ENCODE measurements at regions not wholly inside any gene's neighbourhood (a gene's known extent, or its start where the extent isn't known, plus 50 kb on each side); places are given as distances from the start of the nearest gene placed in this dataset.

- no peak overlapping the region for H3K4me3 ChIP-seq (ENCODE audit: low read depth, low read length)
- DNase-seq (ENCODE audit: low read depth), result no peak
- TF ChIP-seq CTCF (IDR thresholded peaks at IDR 0.05; ENCODE audit: insufficient read depth, low read depth, low read length), result no peak
Observed at GRCh38 chr2:185607945-185608344, 130.7 kb upstream of the FSIP2 start.

GRCh38 chr2:185608799-185609198, 129.8 kb upstream of the FSIP2 start:
- no peak overlapping the region for H3K4me3 ChIP-seq (ENCODE audit: low read depth, low read length)
- DNase-seq (ENCODE audit: low read depth), result no peak
- no peak for TF ChIP-seq CTCF (IDR thresholded peaks at IDR 0.05; ENCODE audit: insufficient read depth, low read depth, low read length)

- no peak for DNase-seq (ENCODE audit: low read depth)
Observed at GRCh38 chr2:185610301-185610700, 128.3 kb upstream of the FSIP2 start.

GRCh38 chr2:185618625-185619024, 120.0 kb upstream of the FSIP2 start:
- DNase-seq (ENCODE audit: low read depth), result no peak
- no peak for TF ChIP-seq CTCF (IDR thresholded peaks at IDR 0.05; ENCODE audit: insufficient read depth, low read depth, low read length)
- no peak overlapping the region for H3K4me3 ChIP-seq (ENCODE audit: low read depth, low read length)

More at GRCh38 chr2:185610301-185610700, 128.3 kb upstream of the FSIP2 start:
- H3K4me3 ChIP-seq (ENCODE audit: low read depth, low read length), result no peak overlapping the region
- TF ChIP-seq CTCF (IDR thresholded peaks at IDR 0.05; ENCODE audit: insufficient read depth, low read depth, low read length), result no peak

- DNase-seq (ENCODE audit: low read depth), result no peak
- TF ChIP-seq CTCF (IDR thresholded peaks at IDR 0.05; ENCODE audit: insufficient read depth, low read depth, low read length), result no peak
- no peak overlapping the region for H3K4me3 ChIP-seq (ENCODE audit: low read depth, low read length)
Observed at GRCh38 chr2:185625604-185626003, 113.0 kb upstream of the FSIP2 start.

- no peak for DNase-seq (ENCODE audit: low read depth)
- TF ChIP-seq CTCF (IDR thresholded peaks at IDR 0.05; ENCODE audit: insufficient read depth, low read depth, low read length), result no peak
- H3K4me3 ChIP-seq (ENCODE audit: low read depth, low read length), result no peak overlapping the region
Observed at GRCh38 chr2:185628985-185629384, 109.6 kb upstream of the FSIP2 start.

- H3K4me3 ChIP-seq (ENCODE audit: low read depth, low read length), result no peak overlapping the region
- DNase-seq (ENCODE audit: low read depth), result no peak
- TF ChIP-seq CTCF (IDR thresholded peaks at IDR 0.05; ENCODE audit: insufficient read depth, low read depth, low read length), result no peak
Observed at GRCh38 chr2:185633621-185634020, 105.0 kb upstream of the FSIP2 start.

Measured in fibroblast of villous mesenchyme (primary cell).